GM12878 (cell line): ENCODE measurements at regions not wholly inside any gene's neighbourhood (a gene's known extent, or its start where the extent isn't known, plus 50 kb on each side); places are given as distances from the start of the nearest gene placed in this dataset.

Experiments used
- ATAC-seq: fragments of 200-7000 bp; cut with Tn5 transposase; 3 replicates; pipeline ENCODE4 v1.9.1; 2020; ENCODE audit warnings: mild to moderate bottlenecking, moderate library complexity
- BruUV-seq: library from RNA; stranded (reverse); fragments of 400-500 nt; replicated peaks from 2 replicates; lab custom pipeline; 2021; lab: Mats Ljungman, UMichigan
- CTCF ChIA-PET: fragments of 300-600 bp; sonication (Branson Sonifier 250); formaldehyde crosslinking; extraction: SDS; loops from one replicate; lab custom pipeline; 2021; ENCODE audit warnings: inconsistent platforms; lab: Yijun Ruan, JAX
- POLR2A ChIA-PET: fragments of 350-600 bp; formaldehyde crosslinking; extraction: SDS; loops from one replicate; lab custom pipeline; 2021; ENCODE audit warnings: inconsistent platforms; lab: Charles Lee
- RAD21 ChIA-PET: fragments of 300-600 bp; sonication (Branson Sonifier 250); formaldehyde crosslinking; loops from one replicate; lab custom pipeline; 2023; ENCODE audit warnings: antibody characterized with exemption; ENCODE audit not compliant: unreplicated experiment; lab: Charles Lee
- SMC1A ChIA-PET: fragments of 300-600 bp; sonication (Branson Sonifier 250); formaldehyde crosslinking; loops from one replicate; lab custom pipeline; 2023; ENCODE audit not compliant: unreplicated experiment, uncharacterized antibody; lab: Charles Lee
- DNase-seq: peaks from one replicate; pipeline ENCODE4 v3.0.0-alpha.2; 2011; ENCODE audit warnings: low read depth, low spot score
- FAIRE-seq: peaks from 3 replicates; lab custom pipeline; 2011; peaks lifted over from hg19 to GRCh38; lab: Jason Lieb, UNC
- H2AFZ ChIP-seq: 2 replicates; pipeline ENCODE4 v1.6.0; 2011; ENCODE audit warnings: low read depth, low read length, control low read depth; ENCODE audit not compliant: control insufficient read depth
- H3K27ac ChIP-seq: 2 replicates; pipeline ENCODE4 v1.5.1; 2011; ENCODE audit warnings: control low read depth; ENCODE audit not compliant: control insufficient read depth, insufficient read depth
- H3K27me3 ChIP-seq, 2 experiments: replicated peaks in 1 of 2; 2 replicates each; pipeline versions ENCODE4 v1.6.0 to v1.6.1; 2011; ENCODE audit warnings: low read length in 1 of 2; ENCODE audit not compliant: control insufficient read depth in 2 of 2, insufficient read depth in 2 of 2
- H3K36me3 ChIP-seq, 2 experiments: 2 replicates each; pipeline ENCODE4 v1.5.1; 2011; ENCODE audit warnings: low read length in 1 of 2; ENCODE audit not compliant: control insufficient read depth in 2 of 2, insufficient read depth in 2 of 2
- H3K4me1 ChIP-seq: 2 replicates; pipeline ENCODE4 v1.6.1; 2011; ENCODE audit warnings: mild to moderate bottlenecking, low read length, moderate library complexity, mixed read lengths; ENCODE audit not compliant: control insufficient read depth, insufficient read depth
- H3K4me2 ChIP-seq: 2 replicates; pipeline ENCODE4 v1.6.0; 2011; ENCODE audit warnings: control low read depth; ENCODE audit not compliant: control insufficient read depth, insufficient read depth
- H3K4me3 ChIP-seq: fragments of 200-600 bp; sonication (generic); 2 replicates; pipeline ENCODE4 v1.5.1; 2016
- H3K79me2 ChIP-seq: 2 replicates; pipeline ENCODE4 v1.6.0; 2011; ENCODE audit warnings: low read length; ENCODE audit not compliant: control insufficient read depth, insufficient read depth
- H3K9ac ChIP-seq: 2 replicates; pipeline ENCODE4 v1.8.0; 2011; ENCODE audit warnings: low read length, control low read depth, mixed read lengths; ENCODE audit not compliant: control insufficient read depth, insufficient read depth
- H3K9me3 ChIP-seq: replicated peaks from 3 replicates; pipeline ENCODE4 v1.5.1; 2011; ENCODE audit warnings: mild to moderate bottlenecking, low read length; ENCODE audit not compliant: control insufficient read depth, insufficient read depth
- H4K20me1 ChIP-seq: 2 replicates; pipeline ENCODE4 v1.6.0; 2011; ENCODE audit not compliant: control insufficient read depth, insufficient read depth
- ATF7 ChIP-seq: fragments of 450-650 bp; IDR thresholded peaks from 2 replicates; pipeline ENCODE4 v1.6.1; 2016; ENCODE audit warnings: low read depth, mild to moderate bottlenecking
- BACH1 ChIP-seq: fragments of 450-650 bp; IDR thresholded peaks from 2 replicates; pipeline ENCODE4 v1.6.1; 2017; ENCODE audit warnings: mild to moderate bottlenecking, borderline replicate concordance
- CHD4 ChIP-seq: fragments of 200-600 bp; sonication (generic); IDR thresholded peaks from 2 replicates; pipeline ENCODE4 v1.6.1; 2016; ENCODE audit warnings: mild to moderate bottlenecking
- E2F8 ChIP-seq: fragments of 450-650 bp; IDR thresholded peaks from 2 replicates; pipeline ENCODE4 v1.6.1; 2018; ENCODE audit warnings: mild to moderate bottlenecking, low read depth, moderate library complexity; ENCODE audit not compliant: partially characterized antibody
- ESRRA ChIP-seq: IDR thresholded peaks from 2 replicates; pipeline ENCODE4 v1.6.1; 2012; ENCODE audit warnings: mild to moderate bottlenecking, low read length, improper control_type of control experiment
- RBBP5 ChIP-seq: fragments of 200-600 bp; sonication (generic); conservative IDR thresholded peaks from 2 replicates; pipeline ENCODE4 v1.6.1; 2016
- SMARCA5 ChIP-seq: fragments of 450-650 bp; IDR thresholded peaks from 2 replicates; pipeline ENCODE4 v1.6.1; 2017; ENCODE audit warnings: mild to moderate bottlenecking
- SREBF1 ChIP-seq: IDR thresholded peaks from 2 replicates; pipeline ENCODE4 v1.6.1; 2012; ENCODE audit warnings: mild to moderate bottlenecking, low read length
- STAT1 ChIP-seq: fragments of 450-650 bp; conservative IDR thresholded peaks from 2 replicates; pipeline ENCODE4 v1.6.1; 2014; ENCODE audit warnings: antibody characterized with exemption, mild to moderate bottlenecking
- STAT3 ChIP-seq: IDR thresholded peaks from 2 replicates; pipeline ENCODE4 v1.6.1; 2011; ENCODE audit warnings: low read depth, low read length, improper control_type of control experiment
- WRNIP1 ChIP-seq: IDR thresholded peaks from 2 replicates; pipeline ENCODE4 v1.6.1; 2011; ENCODE audit warnings: low read depth, low read length, improper control_type of control experiment, borderline replicate concordance
- ZNF217 ChIP-seq: fragments of 450-650 bp; IDR thresholded peaks from 2 replicates; pipeline ENCODE4 v1.6.1; 2017; ENCODE audit warnings: antibody characterized with exemption, mild to moderate bottlenecking
- WGBS: methylation state at CpG from one replicate; pipeline ENCODE4 v1.1.6; 2016; ENCODE audit warnings: low lambda C conversion rate; ENCODE audit not compliant: insufficient replicate concordance, insufficient coverage; ENCODE audit errors: missing lambda C conversion rate; 5-methylcytosine and 5-hydroxymethylcytosine counted together
- in situ Hi-C: fragments of 300-500 bp; cut with MboI; formaldehyde crosslinking; loops from 9 replicates; pipeline ENCODE4 v1.14.3; 2018; ENCODE audit warnings: mixed read lengths
- intact Hi-C: fragments of 100-400 bp; cut with micrococcal nuclease; formaldehyde crosslinking; loops from one replicate; pipeline ENCODE4 v1.14.2; 2022; ENCODE audit not compliant: unreplicated experiment
- TF ChIP-seq, protein P1 (sequence below): IDR thresholded peaks from 2 replicates; pipeline ENCODE4 v1.6.1; 2012; ENCODE audit warnings: mild to moderate bottlenecking, low read depth, low read length
- TF ChIP-seq, protein P2 (sequence below): fragments of 450-650 bp; IDR thresholded peaks from 2 replicates; pipeline ENCODE4 v1.6.1; 2017; ENCODE audit warnings: mild to moderate bottlenecking, low read depth, inconsistent platforms; ENCODE audit not compliant: poor library complexity, severe bottlenecking
- TF ChIP-seq, protein P3 (sequence below): fragments of 450-650 bp; IDR thresholded peaks from 2 replicates; pipeline ENCODE4 v1.6.1; 2017; ENCODE audit warnings: antibody characterized with exemption, mild to moderate bottlenecking, moderate library complexity

GRCh38 chr7:135817583-135817982 lies 69.0 kb upstream of the FAM180A start:
- ChIA-PET SMC1A (no interaction called here), RAD21 (no interaction called here), CTCF (interaction anchor here (0.7 kb wide), 1 partner anchor 1042 kb away, joined by 3 read pairs; no protein-coding TSS in a partner anchor), POLR2A (no interaction called here)
- no peak for FAIRE-seq
- Histone ChIP-seq H3K4me2 (no peak overlapping the region), H3K27me3 (peaks cover 0 to 3% of the 10 kb centered on the region in 2 experiments; a peak in 3 of 4 replicates), H3K79me2 (no peaks in the 10 kb centered on the region), H3K4me3 (no peak overlapping the region), H3K27ac (no peak overlapping the region), H3K9me3 (no peaks in the 10 kb centered on the region; the same call in 2 of the 3 replicates), H3K4me1 (no peaks in the 10 kb centered on the region), H2AFZ (no peak overlapping the region), H4K20me1 (no peaks in the 10 kb centered on the region), H3K9ac (no peak overlapping the region), H3K36me3 (no peaks in the 10 kb centered on the region)
- intact Hi-C loops: no loop called here
- DNase-seq: no peak
- BruUV-seq: no TSS peak
- in situ Hi-C loops: no loop called here
- 48% methylated on average over 11 of the region's 11 CpGs for WGBS
- ATAC-seq: no peak
- TF ChIP-seq CHD4: no peak
- TF ChIP-seq BACH1: no peak
- TF ChIP-seq STAT1: no peak
- no peak for TF ChIP-seq STAT3
- no peak for TF ChIP-seq WRNIP1
- TF ChIP-seq RBBP5: no peak
- TF ChIP-seq, protein P1, sequence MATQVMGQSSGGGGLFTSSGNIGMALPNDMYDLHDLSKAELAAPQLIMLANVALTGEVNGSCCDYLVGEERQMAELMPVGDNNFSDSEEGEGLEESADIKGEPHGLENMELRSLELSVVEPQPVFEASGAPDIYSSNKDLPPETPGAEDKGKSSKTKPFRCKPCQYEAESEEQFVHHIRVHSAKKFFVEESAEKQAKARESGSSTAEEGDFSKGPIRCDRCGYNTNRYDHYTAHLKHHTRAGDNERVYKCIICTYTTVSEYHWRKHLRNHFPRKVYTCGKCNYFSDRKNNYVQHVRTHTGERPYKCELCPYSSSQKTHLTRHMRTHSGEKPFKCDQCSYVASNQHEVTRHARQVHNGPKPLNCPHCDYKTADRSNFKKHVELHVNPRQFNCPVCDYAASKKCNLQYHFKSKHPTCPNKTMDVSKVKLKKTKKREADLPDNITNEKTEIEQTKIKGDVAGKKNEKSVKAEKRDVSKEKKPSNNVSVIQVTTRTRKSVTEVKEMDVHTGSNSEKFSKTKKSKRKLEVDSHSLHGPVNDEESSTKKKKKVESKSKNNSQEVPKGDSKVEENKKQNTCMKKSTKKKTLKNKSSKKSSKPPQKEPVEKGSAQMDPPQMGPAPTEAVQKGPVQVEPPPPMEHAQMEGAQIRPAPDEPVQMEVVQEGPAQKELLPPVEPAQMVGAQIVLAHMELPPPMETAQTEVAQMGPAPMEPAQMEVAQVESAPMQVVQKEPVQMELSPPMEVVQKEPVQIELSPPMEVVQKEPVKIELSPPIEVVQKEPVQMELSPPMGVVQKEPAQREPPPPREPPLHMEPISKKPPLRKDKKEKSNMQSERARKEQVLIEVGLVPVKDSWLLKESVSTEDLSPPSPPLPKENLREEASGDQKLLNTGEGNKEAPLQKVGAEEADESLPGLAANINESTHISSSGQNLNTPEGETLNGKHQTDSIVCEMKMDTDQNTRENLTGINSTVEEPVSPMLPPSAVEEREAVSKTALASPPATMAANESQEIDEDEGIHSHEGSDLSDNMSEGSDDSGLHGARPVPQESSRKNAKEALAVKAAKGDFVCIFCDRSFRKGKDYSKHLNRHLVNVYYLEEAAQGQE: no peak
- TF ChIP-seq, protein P2, sequence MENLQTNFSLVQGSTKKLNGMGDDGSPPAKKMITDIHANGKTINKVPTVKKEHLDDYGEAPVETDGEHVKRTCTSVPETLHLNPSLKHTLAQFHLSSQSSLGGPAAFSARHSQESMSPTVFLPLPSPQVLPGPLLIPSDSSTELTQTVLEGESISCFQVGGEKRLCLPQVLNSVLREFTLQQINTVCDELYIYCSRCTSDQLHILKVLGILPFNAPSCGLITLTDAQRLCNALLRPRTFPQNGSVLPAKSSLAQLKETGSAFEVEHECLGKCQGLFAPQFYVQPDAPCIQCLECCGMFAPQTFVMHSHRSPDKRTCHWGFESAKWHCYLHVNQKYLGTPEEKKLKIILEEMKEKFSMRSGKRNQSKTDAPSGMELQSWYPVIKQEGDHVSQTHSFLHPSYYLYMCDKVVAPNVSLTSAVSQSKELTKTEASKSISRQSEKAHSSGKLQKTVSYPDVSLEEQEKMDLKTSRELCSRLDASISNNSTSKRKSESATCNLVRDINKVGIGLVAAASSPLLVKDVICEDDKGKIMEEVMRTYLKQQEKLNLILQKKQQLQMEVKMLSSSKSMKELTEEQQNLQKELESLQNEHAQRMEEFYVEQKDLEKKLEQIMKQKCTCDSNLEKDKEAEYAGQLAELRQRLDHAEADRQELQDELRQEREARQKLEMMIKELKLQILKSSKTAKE: no peak
- TF ChIP-seq ESRRA: no peak
- no peak for TF ChIP-seq ZNF217
- TF ChIP-seq, protein P3, sequence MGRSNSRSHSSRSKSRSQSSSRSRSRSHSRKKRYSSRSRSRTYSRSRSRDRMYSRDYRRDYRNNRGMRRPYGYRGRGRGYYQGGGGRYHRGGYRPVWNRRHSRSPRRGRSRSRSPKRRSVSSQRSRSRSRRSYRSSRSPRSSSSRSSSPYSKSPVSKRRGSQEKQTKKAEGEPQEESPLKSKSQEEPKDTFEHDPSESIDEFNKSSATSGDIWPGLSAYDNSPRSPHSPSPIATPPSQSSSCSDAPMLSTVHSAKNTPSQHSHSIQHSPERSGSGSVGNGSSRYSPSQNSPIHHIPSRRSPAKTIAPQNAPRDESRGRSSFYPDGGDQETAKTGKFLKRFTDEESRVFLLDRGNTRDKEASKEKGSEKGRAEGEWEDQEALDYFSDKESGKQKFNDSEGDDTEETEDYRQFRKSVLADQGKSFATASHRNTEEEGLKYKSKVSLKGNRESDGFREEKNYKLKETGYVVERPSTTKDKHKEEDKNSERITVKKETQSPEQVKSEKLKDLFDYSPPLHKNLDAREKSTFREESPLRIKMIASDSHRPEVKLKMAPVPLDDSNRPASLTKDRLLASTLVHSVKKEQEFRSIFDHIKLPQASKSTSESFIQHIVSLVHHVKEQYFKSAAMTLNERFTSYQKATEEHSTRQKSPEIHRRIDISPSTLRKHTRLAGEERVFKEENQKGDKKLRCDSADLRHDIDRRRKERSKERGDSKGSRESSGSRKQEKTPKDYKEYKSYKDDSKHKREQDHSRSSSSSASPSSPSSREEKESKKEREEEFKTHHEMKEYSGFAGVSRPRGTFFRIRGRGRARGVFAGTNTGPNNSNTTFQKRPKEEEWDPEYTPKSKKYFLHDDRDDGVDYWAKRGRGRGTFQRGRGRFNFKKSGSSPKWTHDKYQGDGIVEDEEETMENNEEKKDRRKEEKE: no peak
- no peak for TF ChIP-seq ATF7
- TF ChIP-seq E2F8: no peak
- no peak for TF ChIP-seq SREBF1
- TF ChIP-seq SMARCA5: no peak
